Heart right ventricle (tissue), 16 donors: ENCODE measurements at regions not wholly inside any gene's neighbourhood (a gene's known extent, or its start where the extent isn't known, plus 50 kb on each side); places are given as distances from the start of the nearest gene placed in this dataset.

Experiments used
- ATAC-seq, 8 donors: fragments of 200-7000 bp; cut with Tn5 transposase; one replicate each; pipeline ENCODE4 v1.9.1; 2020; ENCODE audit warnings: mild to moderate bottlenecking in 8 of 8, moderate library complexity in 8 of 8, moderate number of reproducible peaks in 1 of 8
- DNase-seq, 2 donors: peaks; one replicate each; pipeline ENCODE4 v3.0.0-alpha.2; 2020
- H3K27ac ChIP-seq, 10 donors: fragments of 200-600 bp; sonication (generic) in 2 of 10; one replicate each; pipeline versions ENCODE4 v1.5.0 to v1.8.0; 2020 to 2022; ENCODE audit warnings: mild to moderate bottlenecking in 3 of 10
- H3K27me3 ChIP-seq, 7 donors: fragments of 200-600 bp; one replicate each; pipeline ENCODE4 v1.8.0; 2021 to 2022; ENCODE audit warnings: mild to moderate bottlenecking in 2 of 7
- H3K36me3 ChIP-seq, 9 donors: fragments of 200-600 bp; sonication (generic) in 1 of 9; one replicate each; pipeline versions ENCODE4 v1.5.0 to v1.8.0; 2020 to 2022; ENCODE audit warnings: mild to moderate bottlenecking in 2 of 9
- H3K4me1 ChIP-seq, 9 donors: fragments of 200-600 bp; sonication (generic) in 1 of 9; one replicate each; pipeline versions ENCODE4 v1.5.0 to v1.8.0; 2020 to 2022; ENCODE audit warnings: mild to moderate bottlenecking in 4 of 9
- H3K4me3 ChIP-seq, 10 donors: fragments of 200-600 bp; sonication (generic) in 2 of 10; one replicate each; pipeline versions ENCODE4 v1.5.0 to v1.8.0; 2020 to 2022; ENCODE audit warnings: mild to moderate bottlenecking in 7 of 10, moderate library complexity in 2 of 10
- H3K9me3 ChIP-seq, 11 donors: fragments of 200-600 bp in 10 of 11; sonication (generic) in 2 of 11; one replicate each; pipeline versions ENCODE4 v1.5.0 to v1.8.0; 2013 to 2022; ENCODE audit warnings: mild to moderate bottlenecking in 2 of 11, control low read depth in 1 of 11, moderate library complexity in 1 of 11
- CTCF ChIP-seq, 9 donors: fragments of 200-600 bp; sonication (generic) in 2 of 9; IDR thresholded peaks; one replicate each; pipeline versions ENCODE4 v1.5.0 to v1.8.0; 2021 to 2022; ENCODE audit warnings: antibody characterized with exemption in 9 of 9, mild to moderate bottlenecking in 5 of 9, moderate library complexity in 1 of 9
- WGBS, 2 donors: extraction: QIAGEN DNeasy Blood & Tissue Kit; methylation state at CpG; one replicate each; pipeline ENCODE4 v1.1.7; 2013; ENCODE audit warnings: inconsistent platforms in 1 of 2; 5-methylcytosine and 5-hydroxymethylcytosine counted together
- intact Hi-C, 10 donors: fragments of 100-400 bp; cut with DNase I; formaldehyde crosslinking; loops; one replicate each; pipeline versions ENCODE4 v1.11.1 to v1.14.2; 2022
- donor health status: Arrhythmogenic right ventricular cardiomyopathy.
- donor health status: ischemic (EF 13 %, LVEDD 7.1; RV severe dilation, severe dysfunction).
- donor health status: healthy with polysubstance abuse.
- donor health status: DM: no; HTN: yes; CAD: no.
- donor health status: DM: no; HTN: no; CAD: no.
- donor health status: ischemic (EF 25% LVEDD 6.9; RV normal size, moderate dysfunction).
- donor health status: ischemic (EF 25% LVEDD 5.7; RV mildly dilated, moderate dysfunction).
- donor health status: healthy.
- donor health status: DM: yes; HTN: yes; CAD: no.
- donor health status: Ischemic cardiomyopathy.
- donor health status: ischemic (EF 35%, LVEDD 5.7; RV mildly dilated, moderate dysfunction).
- donor health status: nonischemic (EF 11% LVEDD 7.7; RV severe dilation, severe dysfunction).
- donor health status: DM: yes; HTN: yes; CAD: no.
- donor health status: PGD.
- donor health status: ischemic (EF 29% LVEDD 5.4; RV normal size, mild dysfunction).
- donor health status: nonischemic (EF 23%, LVEDD 6.1; RV moderate dilation, normal function).

- 48 to 60% methylated on average over 1 of the region's 1 CpG for WGBS, 2 donors
- H3K9me3 ChIP-seq = peaks cover 0 to 3% (median 0%) of the 10 kb centered on the region in 11 donors
- no peak overlapping the region for H3K27ac ChIP-seq
- intact Hi-C loops = no loop called here
- H3K4me3 ChIP-seq = no peak overlapping the region
- DNase-seq (no peak), ATAC-seq (no peak)
- H3K4me1 ChIP-seq = no peaks in the 10 kb centered on the region
- H3K27me3 ChIP-seq = no peaks in the 10 kb centered on the region
- no peak for TF ChIP-seq CTCF (IDR thresholded peaks at IDR 0.05)
- H3K36me3 ChIP-seq = no peaks in the 10 kb centered on the region
These were observed 868.9 kb downstream of the EPHA7 start for GRCh38 chr6:92550501-92550900.

- DNase-seq (no peak), ATAC-seq (peak in 1 of 8 donors; percentile 16)
- Histone ChIP-seq H3K9me3 (peaks cover 0 to 3% (median 0%) of the 10 kb centered on the region in 11 donors), H3K4me3 (no peak overlapping the region), H3K27ac (no peak overlapping the region), H3K36me3 (no peaks in the 10 kb centered on the region), H3K4me1 (peaks cover 0 to 8% (median 0%) of the 10 kb centered on the region in 9 donors), H3K27me3 (no peaks in the 10 kb centered on the region)
- 39 to 50% methylated on average over 1 of the region's 1 CpG for WGBS, 2 donors
- intact Hi-C loops = no loop called here
- TF ChIP-seq CTCF (IDR thresholded peaks at IDR 0.05) = no peak
These were observed 873.5 kb downstream of the EPHA7 start for GRCh38 chr6:92545861-92546260.

DNA sequence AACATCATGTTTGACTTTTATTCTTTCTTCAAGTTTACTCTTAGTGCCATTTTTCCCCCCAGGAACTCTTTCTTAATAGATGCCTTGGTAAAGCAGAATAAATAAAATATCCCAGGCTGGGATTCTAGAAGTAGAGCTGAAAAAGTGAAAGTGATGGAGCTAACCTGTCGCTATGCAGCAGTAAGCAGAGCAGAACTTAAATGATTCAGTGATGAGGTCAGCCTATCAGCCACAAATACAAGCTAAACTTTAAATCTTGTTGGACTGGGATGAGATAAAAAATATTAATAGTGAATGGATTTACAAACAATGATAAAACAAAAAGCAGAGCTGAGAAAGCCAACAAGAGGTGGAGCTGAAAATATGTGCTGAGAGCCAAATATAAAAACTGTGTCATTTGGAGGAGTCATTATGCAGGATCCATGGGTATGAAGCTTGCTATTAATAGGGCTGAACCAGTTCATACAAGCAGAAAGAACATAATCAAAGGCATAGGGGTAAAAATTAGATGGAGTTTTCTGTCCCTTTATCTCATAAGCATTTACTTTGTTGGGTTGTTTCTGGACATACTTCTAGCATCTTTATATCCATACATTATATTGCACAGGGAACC is 877.8 kb downstream of the EPHA7 start:
- 48 to 53% methylated on average over 1 of the region's 1 CpG for WGBS, 2 donors
- Histone ChIP-seq H3K4me1 (peaks cover 0 to 8% (median 0%) of the 10 kb centered on the region in 9 donors), H3K27me3 (no peaks in the 10 kb centered on the region), H3K36me3 (no peaks in the 10 kb centered on the region), H3K4me3 (no peak overlapping the region), H3K9me3 (no peaks in the 10 kb centered on the region), H3K27ac (peak overlapping the region in 5 of 10 donors; percentile 10 to 61 (median 44))
- DNase-seq (no peak), ATAC-seq (peak in 6 of 8 donors; percentile 43 to 87 (median 74))
- intact Hi-C loops = no loop called here
- no peak for TF ChIP-seq CTCF (IDR thresholded peaks at IDR 0.05)

DNA sequence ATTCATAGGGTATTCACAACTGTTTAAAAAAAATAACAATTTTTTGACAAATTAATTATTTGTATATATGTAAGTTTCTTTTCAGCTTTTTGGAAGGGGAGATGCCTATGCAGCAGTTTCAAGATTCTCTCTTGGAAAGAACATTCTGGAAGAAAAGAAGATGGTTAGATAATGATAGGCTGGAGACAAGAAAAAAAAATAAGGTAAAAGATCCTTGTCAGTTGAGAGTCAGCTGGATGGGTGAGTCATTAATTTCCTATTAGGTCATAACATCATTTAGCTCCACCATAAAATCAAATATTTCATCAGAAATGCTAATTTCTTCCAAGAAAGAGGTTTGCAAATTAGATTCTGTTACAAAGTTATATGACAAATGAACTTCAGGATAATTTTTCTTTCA is 880.4 kb downstream of the EPHA7 start:
- ATAC-seq (no peak), DNase-seq (no peak)
- Histone ChIP-seq H3K4me3 (no peak overlapping the region), H3K36me3 (no peaks in the 10 kb centered on the region), H3K27ac (no peak overlapping the region), H3K27me3 (no peaks in the 10 kb centered on the region), H3K4me1 (peaks cover 0 to 9% (median 0%) of the 10 kb centered on the region in 9 donors), H3K9me3 (no peaks in the 10 kb centered on the region)
- intact Hi-C loops = no loop called here
- TF ChIP-seq CTCF (IDR thresholded peaks at IDR 0.05) = no peak
